SK-N-SH (cell line): ENCODE measurements at regions not wholly inside any gene's neighbourhood (a gene's known extent, or its start where the extent isn't known, plus 50 kb on each side); places are given as distances from the start of the nearest gene placed in this dataset.

ENCODE experiments used
- CTCF ChIA-PET: fragments of 300-600, 350-600 bp; formaldehyde crosslinking; extraction: SDS; loops from one replicate; lab custom pipeline; 2021; lab: Yijun Ruan, JAX
- POLR2A ChIA-PET: fragments of 350-600 bp; sonication (Branson Sonifier 250); formaldehyde crosslinking; extraction: SDS; loops from one replicate; lab custom pipeline; 2020; ENCODE audit warnings: antibody characterized with exemption, inconsistent platforms; lab: Yijun Ruan, JAX
- DNase-seq: peaks from one replicate; pipeline ENCODE4 v3.0.0; 2012
- H2AFZ ChIP-seq: fragments of 200-600 bp; sonication (generic); 2 replicates; pipeline ENCODE4 v1.8.1; 2016; ENCODE audit warnings: antibody characterized with exemption, mild to moderate bottlenecking, low read depth
- H3F3A ChIP-seq: fragments of 200-600 bp; sonication (generic); replicated peaks from 2 replicates; pipeline ENCODE3; 2016; ENCODE audit warnings: antibody characterized with exemption, mild to moderate bottlenecking; ENCODE audit not compliant: insufficient read depth
- H3K27ac ChIP-seq, 2 experiments: fragments of 200-500 bp in 1 of 2; fragments of 200-600 bp in 1 of 2; sonication (Bioruptor generic) in 1 of 2; sonication (generic), shearing (Covaris generic) in 1 of 2; 2 replicates each; pipeline versions ENCODE4 v1.5.1 to v1.6.1; 2014 to 2016; ENCODE audit warnings: low read depth in 2 of 2, inconsistent platforms in 1 of 2, low read length in 1 of 2, mild to moderate bottlenecking in 1 of 2, mixed read lengths in 1 of 2
- H3K27me3 ChIP-seq: fragments of 200-600 bp; sonication (generic), shearing (Covaris generic); 2 replicates; pipeline ENCODE4 v1.6.1; 2016; ENCODE audit warnings: mixed run types; ENCODE audit not compliant: insufficient read depth
- H3K36me3 ChIP-seq, 2 experiments: fragments of 200-500 bp in 1 of 2; fragments of 200-600 bp in 1 of 2; sonication (Bioruptor generic) in 1 of 2; sonication (generic) in 1 of 2; replicated peaks in 1 of 2; 2 replicates each; pipeline versions ENCODE3 to v1.5.1; 2014 to 2016; ENCODE audit warnings: low read length in 1 of 2, mild to moderate bottlenecking in 1 of 2; ENCODE audit not compliant: insufficient read depth in 2 of 2, control insufficient read depth in 1 of 2
- H3K4me1 ChIP-seq, 2 experiments: fragments of 200-500 bp in 1 of 2; fragments of 200-600 bp in 1 of 2; sonication (Bioruptor generic) in 1 of 2; sonication (generic), shearing (Covaris generic) in 1 of 2; 2 replicates each; pipeline versions ENCODE4 v1.5.1 to v1.6.1; 2014 to 2016; ENCODE audit warnings: low read depth in 1 of 2, low read length in 1 of 2, mixed run types in 1 of 2; ENCODE audit not compliant: insufficient read depth in 2 of 2, control insufficient read depth in 1 of 2
- H3K4me2 ChIP-seq: fragments of 200-600 bp; sonication (generic), shearing (Covaris generic); 2 replicates; pipeline ENCODE4 v1.6.1; 2017; ENCODE audit warnings: mixed run types
- H3K4me3 ChIP-seq, 2 experiments: fragments of 200-500 bp in 1 of 2; fragments of 200-600 bp in 1 of 2; sonication (Bioruptor generic) in 1 of 2; sonication (generic), shearing (Covaris generic) in 1 of 2; 2 replicates each; pipeline versions ENCODE4 v1.5.1 to v1.8.1; 2014 to 2016; ENCODE audit warnings: low read depth in 2 of 2, inconsistent platforms in 1 of 2, low read length in 1 of 2, mild to moderate bottlenecking in 1 of 2, mixed read lengths in 1 of 2, moderate library complexity in 1 of 2
- H3K79me2 ChIP-seq: fragments of 200-600 bp; sonication (generic); 2 replicates; pipeline ENCODE4 v1.8.1; 2017; ENCODE audit warnings: mild to moderate bottlenecking; ENCODE audit not compliant: insufficient read depth
- H3K9ac ChIP-seq: fragments of 200-600 bp; sonication (generic); 2 replicates; pipeline ENCODE4 v1.6.1; 2017; ENCODE audit warnings: mixed run types
- H3K9me2 ChIP-seq: fragments of 200-600 bp; sonication (generic); 2 replicates; pipeline ENCODE4 v1.6.1; 2017; ENCODE audit warnings: mixed run types
- H3K9me3 ChIP-seq: fragments of 200-600 bp; sonication (generic); 2 replicates; pipeline ENCODE4 v1.6.1; 2017; ENCODE audit warnings: mixed run types, mild to moderate bottlenecking, moderate library complexity
- H4K20me1 ChIP-seq: fragments of 200-600 bp; sonication (generic); 2 replicates; pipeline ENCODE4 v1.6.1; 2017; ENCODE audit warnings: mild to moderate bottlenecking, mixed run types; ENCODE audit not compliant: insufficient read depth
- ELF1 ChIP-seq: IDR thresholded peaks from 2 replicates; pipeline ENCODE4 v1.4.0; 2012
- FOSL2 ChIP-seq: IDR thresholded peaks from 2 replicates; pipeline ENCODE4 v1.4.0; 2012; ENCODE audit warnings: low read depth, mild to moderate bottlenecking, moderate library complexity, borderline replicate concordance
- FOXJ3 ChIP-seq: sonication (generic); formaldehyde crosslinking; IDR thresholded peaks from 2 replicates; pipeline ENCODE4 v1.5.1; 2020; ENCODE audit warnings: mild to moderate bottlenecking, missing genetic modification reagents
- GABPA ChIP-seq: IDR thresholded peaks from 2 replicates; pipeline ENCODE4 v1.4.0; 2012; ENCODE audit warnings: low read depth, mild to moderate bottlenecking
- RXRA ChIP-seq: IDR thresholded peaks from 2 replicates; pipeline ENCODE4 v1.4.0; 2012; ENCODE audit warnings: low read depth, mild to moderate bottlenecking, borderline replicate concordance
- SIN3A ChIP-seq: IDR thresholded peaks from 2 replicates; pipeline ENCODE4 v1.6.1; 2012; ENCODE audit warnings: low read depth, mild to moderate bottlenecking, low read length, moderate library complexity, borderline replicate concordance
- SMC3 ChIP-seq: IDR thresholded peaks from 2 replicates; pipeline ENCODE4 v1.6.1; 2012; ENCODE audit warnings: low read depth, low read length, improper control_type of control experiment
- TEAD4 ChIP-seq: IDR thresholded peaks from 2 replicates; pipeline ENCODE4 v1.4.0; 2012; ENCODE audit warnings: mild to moderate bottlenecking, borderline replicate concordance; ENCODE audit not compliant: insufficient read depth
- WGBS: methylation state at CpG from one replicate; pipeline ENCODE4 v1.1.6; 2017; ENCODE audit warnings: low lambda C conversion rate; 5-methylcytosine and 5-hydroxymethylcytosine counted together
- TF ChIP-seq, protein P1 (sequence below): IDR thresholded peaks from 2 replicates; pipeline ENCODE4; 2012
- TF ChIP-seq, protein P2 (sequence below): fragments of 200-600 bp; sonication (generic); IDR thresholded peaks from 2 replicates; pipeline ENCODE4 v1.6.1; 2017; ENCODE audit warnings: antibody characterized with exemption, mild to moderate bottlenecking, moderate library complexity
- TF ChIP-seq, protein P3 (sequence below): IDR thresholded peaks from 2 replicates; pipeline ENCODE4 v1.6.1; 2012; ENCODE audit warnings: mild to moderate bottlenecking, low read depth, low read length, moderate library complexity
- TF ChIP-seq, protein P4 (sequence below): fragments of 150-350 bp; IDR thresholded peaks from 2 replicates; pipeline ENCODE4 v1.6.1; 2016; ENCODE audit warnings: mild to moderate bottlenecking, low read depth, low read length
- TF ChIP-seq, protein P5 (sequence below): IDR thresholded peaks from 2 replicates; pipeline ENCODE4 v1.4.0; 2012; ENCODE audit warnings: low read depth, borderline replicate concordance
- TF ChIP-seq, protein P6 (sequence below): IDR thresholded peaks from 2 replicates; pipeline ENCODE4 v1.4.0; 2012; ENCODE audit warnings: low read depth, borderline replicate concordance

DNA sequence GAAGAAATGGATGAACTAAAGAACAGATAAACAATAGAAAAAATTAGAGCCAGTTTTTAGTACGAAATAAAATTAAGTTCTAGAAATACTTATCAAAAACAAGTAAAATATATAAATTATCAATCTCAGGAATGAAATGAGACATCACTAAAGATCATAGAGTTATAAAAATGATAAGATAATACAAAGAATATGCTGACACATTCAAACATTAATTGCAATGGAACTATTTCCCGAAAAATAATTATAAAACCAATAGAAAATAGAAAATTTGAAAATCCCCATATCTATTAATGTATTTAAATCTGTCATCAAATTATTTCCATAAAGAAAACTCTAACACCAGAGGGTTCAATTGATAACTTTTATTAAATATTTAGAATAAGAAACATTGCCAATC is 458.1 kb upstream of the MBL2 start:
- no peaks in the 10 kb centered on the region; the same call in 1 of the 2 replicates for H3K9me3 ChIP-seq
- H4K20me1 ChIP-seq: no peaks in the 10 kb centered on the region
- DNase-seq: no peak
- H3K4me1 ChIP-seq: no peaks in the 10 kb centered on the region
- H2AFZ ChIP-seq: no peak overlapping the region
- H3K9me2 ChIP-seq: no peaks in the 10 kb centered on the region
- H3K4me3 ChIP-seq: no peak overlapping the region
- POLR2A ChIA-PET: no interaction called here
- CTCF ChIA-PET: no interaction called here
- no peaks in the 10 kb centered on the region for H3K27me3 ChIP-seq
- H3K9ac ChIP-seq: no peak overlapping the region
- TF ChIP-seq, protein P1, sequence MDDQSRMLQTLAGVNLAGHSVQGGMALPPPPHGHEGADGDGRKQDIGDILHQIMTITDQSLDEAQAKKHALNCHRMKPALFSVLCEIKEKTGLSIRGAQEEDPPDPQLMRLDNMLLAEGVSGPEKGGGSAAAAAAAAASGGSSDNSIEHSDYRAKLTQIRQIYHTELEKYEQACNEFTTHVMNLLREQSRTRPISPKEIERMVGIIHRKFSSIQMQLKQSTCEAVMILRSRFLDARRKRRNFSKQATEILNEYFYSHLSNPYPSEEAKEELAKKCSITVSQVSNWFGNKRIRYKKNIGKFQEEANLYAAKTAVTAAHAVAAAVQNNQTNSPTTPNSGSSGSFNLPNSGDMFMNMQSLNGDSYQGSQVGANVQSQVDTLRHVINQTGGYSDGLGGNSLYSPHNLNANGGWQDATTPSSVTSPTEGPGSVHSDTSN: no peak
- TF ChIP-seq, protein P2, sequence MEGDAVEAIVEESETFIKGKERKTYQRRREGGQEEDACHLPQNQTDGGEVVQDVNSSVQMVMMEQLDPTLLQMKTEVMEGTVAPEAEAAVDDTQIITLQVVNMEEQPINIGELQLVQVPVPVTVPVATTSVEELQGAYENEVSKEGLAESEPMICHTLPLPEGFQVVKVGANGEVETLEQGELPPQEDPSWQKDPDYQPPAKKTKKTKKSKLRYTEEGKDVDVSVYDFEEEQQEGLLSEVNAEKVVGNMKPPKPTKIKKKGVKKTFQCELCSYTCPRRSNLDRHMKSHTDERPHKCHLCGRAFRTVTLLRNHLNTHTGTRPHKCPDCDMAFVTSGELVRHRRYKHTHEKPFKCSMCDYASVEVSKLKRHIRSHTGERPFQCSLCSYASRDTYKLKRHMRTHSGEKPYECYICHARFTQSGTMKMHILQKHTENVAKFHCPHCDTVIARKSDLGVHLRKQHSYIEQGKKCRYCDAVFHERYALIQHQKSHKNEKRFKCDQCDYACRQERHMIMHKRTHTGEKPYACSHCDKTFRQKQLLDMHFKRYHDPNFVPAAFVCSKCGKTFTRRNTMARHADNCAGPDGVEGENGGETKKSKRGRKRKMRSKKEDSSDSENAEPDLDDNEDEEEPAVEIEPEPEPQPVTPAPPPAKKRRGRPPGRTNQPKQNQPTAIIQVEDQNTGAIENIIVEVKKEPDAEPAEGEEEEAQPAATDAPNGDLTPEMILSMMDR: no peak
- TF ChIP-seq SMC3: no peak
- no peak for TF ChIP-seq GABPA
- no peak for TF ChIP-seq TEAD4
- no peak for TF ChIP-seq FOSL2
- no peak for TF ChIP-seq SIN3A
- TF ChIP-seq, protein P3, sequence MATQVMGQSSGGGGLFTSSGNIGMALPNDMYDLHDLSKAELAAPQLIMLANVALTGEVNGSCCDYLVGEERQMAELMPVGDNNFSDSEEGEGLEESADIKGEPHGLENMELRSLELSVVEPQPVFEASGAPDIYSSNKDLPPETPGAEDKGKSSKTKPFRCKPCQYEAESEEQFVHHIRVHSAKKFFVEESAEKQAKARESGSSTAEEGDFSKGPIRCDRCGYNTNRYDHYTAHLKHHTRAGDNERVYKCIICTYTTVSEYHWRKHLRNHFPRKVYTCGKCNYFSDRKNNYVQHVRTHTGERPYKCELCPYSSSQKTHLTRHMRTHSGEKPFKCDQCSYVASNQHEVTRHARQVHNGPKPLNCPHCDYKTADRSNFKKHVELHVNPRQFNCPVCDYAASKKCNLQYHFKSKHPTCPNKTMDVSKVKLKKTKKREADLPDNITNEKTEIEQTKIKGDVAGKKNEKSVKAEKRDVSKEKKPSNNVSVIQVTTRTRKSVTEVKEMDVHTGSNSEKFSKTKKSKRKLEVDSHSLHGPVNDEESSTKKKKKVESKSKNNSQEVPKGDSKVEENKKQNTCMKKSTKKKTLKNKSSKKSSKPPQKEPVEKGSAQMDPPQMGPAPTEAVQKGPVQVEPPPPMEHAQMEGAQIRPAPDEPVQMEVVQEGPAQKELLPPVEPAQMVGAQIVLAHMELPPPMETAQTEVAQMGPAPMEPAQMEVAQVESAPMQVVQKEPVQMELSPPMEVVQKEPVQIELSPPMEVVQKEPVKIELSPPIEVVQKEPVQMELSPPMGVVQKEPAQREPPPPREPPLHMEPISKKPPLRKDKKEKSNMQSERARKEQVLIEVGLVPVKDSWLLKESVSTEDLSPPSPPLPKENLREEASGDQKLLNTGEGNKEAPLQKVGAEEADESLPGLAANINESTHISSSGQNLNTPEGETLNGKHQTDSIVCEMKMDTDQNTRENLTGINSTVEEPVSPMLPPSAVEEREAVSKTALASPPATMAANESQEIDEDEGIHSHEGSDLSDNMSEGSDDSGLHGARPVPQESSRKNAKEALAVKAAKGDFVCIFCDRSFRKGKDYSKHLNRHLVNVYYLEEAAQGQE: no peak
- TF ChIP-seq, protein P4, sequence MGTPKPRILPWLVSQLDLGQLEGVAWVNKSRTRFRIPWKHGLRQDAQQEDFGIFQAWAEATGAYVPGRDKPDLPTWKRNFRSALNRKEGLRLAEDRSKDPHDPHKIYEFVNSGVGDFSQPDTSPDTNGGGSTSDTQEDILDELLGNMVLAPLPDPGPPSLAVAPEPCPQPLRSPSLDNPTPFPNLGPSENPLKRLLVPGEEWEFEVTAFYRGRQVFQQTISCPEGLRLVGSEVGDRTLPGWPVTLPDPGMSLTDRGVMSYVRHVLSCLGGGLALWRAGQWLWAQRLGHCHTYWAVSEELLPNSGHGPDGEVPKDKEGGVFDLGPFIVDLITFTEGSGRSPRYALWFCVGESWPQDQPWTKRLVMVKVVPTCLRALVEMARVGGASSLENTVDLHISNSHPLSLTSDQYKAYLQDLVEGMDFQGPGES: no peak
- TF ChIP-seq, protein P5, sequence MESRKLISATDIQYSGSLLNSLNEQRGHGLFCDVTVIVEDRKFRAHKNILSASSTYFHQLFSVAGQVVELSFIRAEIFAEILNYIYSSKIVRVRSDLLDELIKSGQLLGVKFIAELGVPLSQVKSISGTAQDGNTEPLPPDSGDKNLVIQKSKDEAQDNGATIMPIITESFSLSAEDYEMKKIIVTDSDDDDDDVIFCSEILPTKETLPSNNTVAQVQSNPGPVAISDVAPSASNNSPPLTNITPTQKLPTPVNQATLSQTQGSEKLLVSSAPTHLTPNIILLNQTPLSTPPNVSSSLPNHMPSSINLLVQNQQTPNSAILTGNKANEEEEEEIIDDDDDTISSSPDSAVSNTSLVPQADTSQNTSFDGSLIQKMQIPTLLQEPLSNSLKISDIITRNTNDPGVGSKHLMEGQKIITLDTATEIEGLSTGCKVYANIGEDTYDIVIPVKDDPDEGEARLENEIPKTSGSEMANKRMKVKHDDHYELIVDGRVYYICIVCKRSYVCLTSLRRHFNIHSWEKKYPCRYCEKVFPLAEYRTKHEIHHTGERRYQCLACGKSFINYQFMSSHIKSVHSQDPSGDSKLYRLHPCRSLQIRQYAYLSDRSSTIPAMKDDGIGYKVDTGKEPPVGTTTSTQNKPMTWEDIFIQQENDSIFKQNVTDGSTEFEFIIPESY: no peak
- TF ChIP-seq FOXJ3 (CRISPR knock-in tag): no peak
- no peak for TF ChIP-seq ELF1
- TF ChIP-seq RXRA: no peak
- TF ChIP-seq, protein P6, sequence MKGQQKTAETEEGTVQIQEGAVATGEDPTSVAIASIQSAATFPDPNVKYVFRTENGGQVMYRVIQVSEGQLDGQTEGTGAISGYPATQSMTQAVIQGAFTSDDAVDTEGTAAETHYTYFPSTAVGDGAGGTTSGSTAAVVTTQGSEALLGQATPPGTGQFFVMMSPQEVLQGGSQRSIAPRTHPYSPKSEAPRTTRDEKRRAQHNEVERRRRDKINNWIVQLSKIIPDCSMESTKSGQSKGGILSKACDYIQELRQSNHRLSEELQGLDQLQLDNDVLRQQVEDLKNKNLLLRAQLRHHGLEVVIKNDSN: no peak
- H3K4me2 ChIP-seq: no peak overlapping the region
- 16% methylated on average over 2 of the region's 2 CpGs for WGBS
- no peaks in the 10 kb centered on the region for H3K36me3 ChIP-seq
- H3K79me2 ChIP-seq: no peaks in the 10 kb centered on the region
- no peak overlapping the region for H3K27ac ChIP-seq
- no peaks in the 10 kb centered on the region for H3F3A ChIP-seq
